NT2/D1 (cell line): ENCODE measurements at regions not wholly inside any gene's neighbourhood (a gene's known extent, or its start where the extent isn't known, plus 50 kb on each side); places are given as distances from the start of the nearest gene placed in this dataset.
"Not testable (repeated sequence)": the region's sequence is repeated elsewhere in the genome, so short reads cannot be mapped to it uniquely, and the experiment has no call there.

Experiments used
- DNase-seq: peaks from one replicate; pipeline ENCODE4 v3.0.0-alpha.2; 2011; ENCODE audit warnings: low read depth, low spot score
- H3K27me3 ChIP-seq: 2 replicates; pipeline ENCODE4 v1.6.0; 2011; ENCODE audit warnings: mild to moderate bottlenecking; ENCODE audit not compliant: insufficient read length, insufficient read depth
- H3K36me3 ChIP-seq: 2 replicates; pipeline ENCODE4 v1.6.1; 2011; ENCODE audit warnings: mild to moderate bottlenecking, low read length, mixed read lengths; ENCODE audit not compliant: insufficient read depth, insufficient read length
- H3K4me1 ChIP-seq: 2 replicates; pipeline ENCODE4 v1.5.1; 2011; ENCODE audit not compliant: insufficient read depth, insufficient read length
- H3K4me3 ChIP-seq: 2 replicates; pipeline ENCODE4 v1.5.1; 2011; ENCODE audit warnings: low read depth; ENCODE audit not compliant: insufficient read length
- H3K9ac ChIP-seq: 2 replicates; pipeline ENCODE4 v1.6.0; 2011; ENCODE audit warnings: low read depth; ENCODE audit not compliant: insufficient read length
- H3K9me3 ChIP-seq: 2 replicates; pipeline ENCODE4 v1.5.1; 2011; ENCODE audit warnings: mild to moderate bottlenecking, low read length; ENCODE audit not compliant: insufficient read depth
- SUZ12 ChIP-seq: IDR thresholded peaks from 2 replicates; pipeline ENCODE4 v1.6.1; 2011; ENCODE audit not compliant: insufficient read length, insufficient read depth; ENCODE audit errors: extremely low read depth
- YY1 ChIP-seq: IDR thresholded peaks from 2 replicates; pipeline ENCODE4 v1.6.1; 2011; ENCODE audit not compliant: insufficient read length, insufficient read depth
- ZNF274 ChIP-seq: IDR thresholded peaks from 2 replicates; pipeline ENCODE4 v1.6.1; 2011; ENCODE audit warnings: mild to moderate bottlenecking, low read depth, low read length

DNA sequence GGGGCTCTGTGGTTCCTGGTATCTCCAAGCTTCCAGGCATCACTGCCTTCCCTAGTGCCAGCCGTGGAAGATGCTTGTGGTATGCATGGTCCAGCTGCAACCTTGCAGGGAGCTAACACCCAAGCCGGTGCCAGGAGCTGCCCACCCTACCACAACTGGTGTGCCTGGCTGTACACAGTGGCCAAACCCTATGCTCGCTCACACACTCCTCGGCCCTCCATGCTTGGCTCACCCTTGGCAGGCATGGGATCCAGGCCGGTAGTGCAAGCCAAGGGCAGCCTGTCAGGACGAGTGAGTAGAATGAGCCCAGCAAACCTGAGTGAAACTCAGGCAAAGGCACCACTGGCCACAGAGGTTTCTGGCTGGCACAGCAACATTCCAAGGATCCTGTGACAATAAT lies 1676.0 kb downstream of the SLITRK1 start:
- H3K4me3 ChIP-seq: no peak overlapping the region
- no peaks in the 10 kb centered on the region for H3K36me3 ChIP-seq
- no peak for DNase-seq
- H3K27me3 ChIP-seq: no peaks in the 10 kb centered on the region
- H3K9me3 ChIP-seq: peaks cover 10% of the 10 kb centered on the region; the same call in 1 of the 2 replicates
- H3K9ac ChIP-seq: no peak overlapping the region
- no peaks in the 10 kb centered on the region for H3K4me1 ChIP-seq
- TF ChIP-seq YY1: no peak
- TF ChIP-seq ZNF274: no peak
- TF ChIP-seq SUZ12: no peak

DNA sequence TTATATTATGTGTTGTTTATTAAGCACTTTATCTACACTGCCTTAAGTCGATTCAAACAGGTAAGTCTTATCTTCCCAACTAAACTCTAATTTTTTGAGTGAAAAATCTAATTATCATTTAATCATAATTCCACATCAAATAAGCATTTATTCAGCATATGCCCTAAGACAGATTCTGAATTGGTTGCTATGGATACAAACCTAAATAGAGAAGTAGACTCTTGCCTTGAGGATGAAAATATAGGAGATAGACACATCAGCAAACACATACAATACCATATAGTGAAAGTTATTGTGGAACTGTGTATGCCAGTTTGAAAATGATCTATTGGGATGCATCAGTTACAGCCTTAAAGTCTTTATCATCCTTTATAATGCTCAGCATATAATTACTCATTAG lies 1679.9 kb downstream of the SLITRK1 start:
- no peaks in the 10 kb centered on the region for H3K36me3 ChIP-seq
- no peak overlapping the region for H3K9ac ChIP-seq
- TF ChIP-seq ZNF274 (no peak), YY1 (no peak), SUZ12 (no peak)
- H3K27me3 ChIP-seq: no peaks in the 10 kb centered on the region
- H3K4me3 ChIP-seq: no peak overlapping the region
- H3K9me3 ChIP-seq: peaks cover 10% of the 10 kb centered on the region; the same call in 1 of the 2 replicates
- no peaks in the 10 kb centered on the region for H3K4me1 ChIP-seq
- no peak for DNase-seq

DNA sequence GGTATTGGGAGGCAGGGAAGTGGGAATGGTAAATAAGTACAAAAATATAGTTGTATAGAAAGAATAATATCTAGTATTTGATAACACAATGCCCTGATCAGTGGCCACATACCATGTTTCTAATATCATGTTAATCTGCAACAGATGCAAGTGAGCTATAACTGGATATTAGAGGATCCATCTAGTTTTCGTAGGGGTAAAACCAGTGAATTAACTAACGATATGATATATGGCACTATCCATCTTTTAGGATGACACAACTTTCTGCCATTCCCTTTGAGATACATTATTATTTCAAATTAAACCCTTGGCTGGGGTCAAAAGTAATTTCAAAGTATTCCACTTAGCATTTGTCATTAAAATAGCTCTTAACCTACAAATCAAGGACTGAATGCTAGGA lies 1686.2 kb downstream of the SLITRK1 start:
- Histone ChIP-seq H3K4me3 (no peak overlapping the region), H3K9me3 (no peaks in the 10 kb centered on the region), H3K27me3 (no peaks in the 10 kb centered on the region), H3K4me1 (no peaks in the 10 kb centered on the region), H3K36me3 (no peaks in the 10 kb centered on the region), H3K9ac (no peak overlapping the region)
- DNase-seq: no peak
- TF ChIP-seq YY1: no peak
- TF ChIP-seq SUZ12: no peak
- TF ChIP-seq ZNF274: no peak

DNA sequence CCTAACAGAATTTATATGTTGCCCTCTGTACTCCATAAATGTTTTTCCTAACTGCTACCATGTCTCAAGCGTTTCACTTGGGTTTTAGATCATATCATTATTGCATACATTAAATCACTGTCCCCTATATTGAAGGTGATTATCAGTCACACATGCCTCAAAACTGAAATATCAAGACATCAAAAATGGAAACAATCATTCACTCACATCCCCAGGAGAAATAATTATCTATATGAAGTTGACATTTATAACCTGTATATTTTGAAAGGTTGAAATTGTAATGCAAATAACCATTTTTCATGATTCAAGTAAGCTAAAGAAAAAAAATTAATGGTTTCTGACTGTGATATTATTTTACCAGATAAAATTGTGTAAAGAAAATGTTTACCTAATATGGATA lies 1695.0 kb downstream of the SLITRK1 start:
- no peak for TF ChIP-seq ZNF274
- no peak for TF ChIP-seq SUZ12
- no peak for TF ChIP-seq YY1
- Histone ChIP-seq H3K27me3 (no peaks in the 10 kb centered on the region), H3K4me3 (no peak overlapping the region), H3K9ac (no peak overlapping the region), H3K36me3 (no peaks in the 10 kb centered on the region), H3K9me3 (no peaks in the 10 kb centered on the region), H3K4me1 (no peaks in the 10 kb centered on the region)
- DNase-seq: no peak

- TF ChIP-seq ZNF274 (no peak), SUZ12 (no peak), YY1 (no peak)
- no peaks in the 10 kb centered on the region for H3K4me1 ChIP-seq
- H3K9ac ChIP-seq: no peak overlapping the region
- H3K27me3 ChIP-seq: no peaks in the 10 kb centered on the region
- no peak overlapping the region for H3K4me3 ChIP-seq
- H3K36me3 ChIP-seq: no peaks in the 10 kb centered on the region
- no peaks in the 10 kb centered on the region for H3K9me3 ChIP-seq
- no peak for DNase-seq
Observed at GRCh38 chr13:82176751-82177150, 1705.5 kb downstream of the SLITRK1 start.

GRCh38 chr13:82165396-82166174 lies 1716.7 kb downstream of the SLITRK1 start:
- no peak for DNase-seq
- TF ChIP-seq YY1 (no peak), ZNF274 (no peak)

GRCh38 chr13:82164780-82165395 lies 1717.4 kb downstream of the SLITRK1 start:
- H3K36me3 ChIP-seq, DNase-seq, H3K9me3 ChIP-seq, H3K9ac ChIP-seq, H3K4me1 ChIP-seq, H3K27me3 ChIP-seq, H3K4me3 ChIP-seq: not testable (repeated sequence)

More at GRCh38 chr13:82165396-82166174, 1716.7 kb downstream of the SLITRK1 start:
- H3K4me1 ChIP-seq: no peaks in the 10 kb centered on the region
- H3K27me3 ChIP-seq: no peaks in the 10 kb centered on the region
- peaks cover 8% of the 10 kb centered on the region; the same call in 1 of the 2 replicates for H3K9me3 ChIP-seq
- H3K4me3 ChIP-seq: no peak overlapping the region
- H3K36me3 ChIP-seq: no peaks in the 10 kb centered on the region
- no peak overlapping the region for H3K9ac ChIP-seq
